Panc1 (cell line): ENCODE measurements at regions not wholly inside any gene's neighbourhood (a gene's known extent, or its start where the extent isn't known, plus 50 kb on each side); places are given as distances from the start of the nearest gene placed in this dataset.

Experiments used
- ATAC-seq: fragments of 200-7000 bp; cut with Tn5 transposase; 2 replicates; pipeline ENCODE4 v1.9.1; 2020; ENCODE audit warnings: mild to moderate bottlenecking, moderate library complexity
- BruUV-seq: library from RNA; stranded (reverse); fragments of 400-500 nt; replicated peaks from 2 replicates; lab custom pipeline; 2021; lab: Mats Ljungman, UMichigan
- CTCF ChIA-PET: fragments of 300-600 bp; sonication (Branson Sonifier 250); formaldehyde crosslinking; loops from one replicate; lab custom pipeline; 2022; ENCODE audit warnings: antibody characterized with exemption; lab: Charles Lee
- POLR2A ChIA-PET: fragments of 300-600 bp; sonication (Branson Sonifier 250); formaldehyde crosslinking; loops from one replicate; lab custom pipeline; 2022; ENCODE audit warnings: antibody characterized with exemption; lab: Charles Lee
- DNase-seq: peaks from one replicate; pipeline ENCODE4 v3.0.0-alpha.2; 2010; ENCODE audit warnings: low read depth, low spot score
- H3K27ac ChIP-seq: 2 replicates; pipeline ENCODE4 v1.5.1; 2011; ENCODE audit warnings: mild to moderate bottlenecking, low read length, inconsistent platforms
- H3K27me3 ChIP-seq: fragments of 200-500 bp; sonication (Bioruptor generic); 2 replicates; pipeline ENCODE4 v1.6.0; 2014; ENCODE audit warnings: low read length, inconsistent platforms; ENCODE audit not compliant: control insufficient read depth, insufficient read depth
- H3K36me3 ChIP-seq: fragments of 200-500 bp; sonication (Bioruptor generic); 2 replicates; pipeline ENCODE4 v1.5.1; 2014; ENCODE audit warnings: inconsistent platforms, mild to moderate bottlenecking, low read length, moderate library complexity; ENCODE audit not compliant: control insufficient read depth, insufficient read depth
- H3K4me1 ChIP-seq: 2 replicates; pipeline ENCODE4 v1.5.1; 2011; ENCODE audit warnings: inconsistent platforms, mild to moderate bottlenecking, low read length, moderate library complexity; ENCODE audit not compliant: control insufficient read depth, insufficient read depth
- H3K4me3 ChIP-seq, 2 experiments: 2 replicates each; pipeline ENCODE4 v1.5.1; 2011 to 2012; ENCODE audit warnings: low read depth in 2 of 2, low read length in 2 of 2, mild to moderate bottlenecking in 2 of 2, inconsistent platforms in 1 of 2, moderate library complexity in 1 of 2
- H3K9me3 ChIP-seq: fragments of 200-500 bp; sonication (Bioruptor generic); 2 replicates; pipeline ENCODE4 v1.5.1; 2014; ENCODE audit warnings: low read depth, mild to moderate bottlenecking, inconsistent platforms, low read length, moderate library complexity; ENCODE audit not compliant: control insufficient read depth, insufficient read depth
- CTCF ChIP-seq: fragments of 450-650 bp; IDR thresholded peaks from 2 replicates; pipeline ENCODE4 v1.5.1; 2017; ENCODE audit warnings: mild to moderate bottlenecking
- POLR2AphosphoS5 ChIP-seq: IDR thresholded peaks from 2 replicates; pipeline ENCODE4 v1.6.1; 2012; ENCODE audit warnings: mild to moderate bottlenecking, low read depth, low read length, moderate library complexity
- REST ChIP-seq, 2 experiments: IDR thresholded peaks; 2 replicates each; pipeline ENCODE4 v1.6.1; 2011 to 2012; ENCODE audit warnings: low read depth in 2 of 2, control low read depth in 1 of 2, low read length in 1 of 2, mild to moderate bottlenecking in 1 of 2, moderate library complexity in 1 of 2; ENCODE audit not compliant: insufficient read depth in 1 of 2
- SIN3A ChIP-seq: IDR thresholded peaks from 2 replicates; pipeline ENCODE4 v1.6.1; 2012; ENCODE audit warnings: low read depth, mild to moderate bottlenecking, low read length, moderate library complexity, borderline replicate concordance; ENCODE audit not compliant: insufficient read depth
- TCF7L2 ChIP-seq: IDR thresholded peaks from 2 replicates; pipeline ENCODE4 v1.6.1; 2011; ENCODE audit warnings: mild to moderate bottlenecking, low read depth, low read length, inconsistent platforms
- in situ Hi-C: cut with HindIII; loops from 2 replicates; pipeline ENCODE4 v1.10.0; 2016; ENCODE audit warnings: low sequenced_read_pairs, low pct_unique_long_range_greater_than_20kb
- intact Hi-C: fragments of 100-400 bp; cut with micrococcal nuclease; formaldehyde crosslinking; loops from one replicate; pipeline ENCODE4 v1.10.0; 2022; ENCODE audit not compliant: unreplicated experiment

DNA sequence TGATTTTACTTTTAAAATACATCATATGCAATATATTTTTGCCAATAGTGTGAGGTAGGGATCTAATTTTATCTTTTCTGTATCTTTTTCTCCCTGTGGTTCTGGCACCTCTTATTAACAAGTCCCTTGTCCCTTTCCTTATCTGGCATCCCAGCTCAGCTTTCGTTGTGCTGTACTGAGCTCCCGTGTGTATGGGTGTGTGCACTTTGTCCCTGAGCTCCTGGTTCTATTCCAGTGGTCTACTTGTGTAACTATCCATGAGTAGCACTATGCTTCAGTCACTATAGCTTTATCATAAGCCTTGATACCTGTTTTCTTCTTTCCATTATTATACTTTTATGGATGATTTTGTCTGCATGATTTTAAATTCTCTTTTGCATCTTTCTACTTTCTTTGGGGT lies 401.4 kb upstream of the POU3F3 start:
- Histone ChIP-seq H3K9me3 (no peaks in the 10 kb centered on the region), H3K36me3 (no peaks in the 10 kb centered on the region; the same call in 1 of the 2 replicates), H3K27me3 (no peaks in the 10 kb centered on the region), H3K4me1 (no peaks in the 10 kb centered on the region), H3K4me3 (no peak overlapping the region), H3K27ac (no peak overlapping the region)
- intact Hi-C loops: no loop called here
- TF ChIP-seq CTCF (no peak), TCF7L2 (no peak), REST (IDR thresholded peaks at IDR 0.05; ENCODE audit: insufficient read depth in 1 of 2, low read depth in 2 of 2, low read length in 1 of 2) (no peak), POLR2AphosphoS5 (no peak), SIN3A (no peak)
- ATAC-seq (no peak), DNase-seq (no peak)
- no TSS peak for BruUV-seq
- ChIA-PET CTCF (no interaction called here), POLR2A (no interaction called here)
- in situ Hi-C loops: no loop called here

DNA sequence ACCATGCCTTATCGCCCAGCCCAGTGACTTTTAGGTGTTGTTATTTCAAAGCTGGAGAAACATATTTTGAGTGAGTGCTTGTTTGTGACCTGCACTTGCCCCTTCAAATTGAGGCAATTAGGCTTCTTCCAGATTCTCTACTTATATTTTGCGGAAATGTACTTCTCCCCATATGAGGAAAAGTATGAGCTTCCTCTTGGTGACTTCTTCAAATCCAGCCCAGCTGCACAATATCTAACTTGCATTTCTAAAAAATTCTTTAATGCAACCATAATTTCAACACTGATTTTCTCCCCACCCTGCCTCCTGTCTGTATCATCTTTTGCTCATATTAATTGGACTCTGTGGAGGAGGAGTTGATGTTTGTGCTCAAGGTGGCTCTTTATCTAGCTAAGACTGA lies 391.2 kb upstream of the POU3F3 start:
- POLR2A ChIA-PET: no interaction called here

DNA sequence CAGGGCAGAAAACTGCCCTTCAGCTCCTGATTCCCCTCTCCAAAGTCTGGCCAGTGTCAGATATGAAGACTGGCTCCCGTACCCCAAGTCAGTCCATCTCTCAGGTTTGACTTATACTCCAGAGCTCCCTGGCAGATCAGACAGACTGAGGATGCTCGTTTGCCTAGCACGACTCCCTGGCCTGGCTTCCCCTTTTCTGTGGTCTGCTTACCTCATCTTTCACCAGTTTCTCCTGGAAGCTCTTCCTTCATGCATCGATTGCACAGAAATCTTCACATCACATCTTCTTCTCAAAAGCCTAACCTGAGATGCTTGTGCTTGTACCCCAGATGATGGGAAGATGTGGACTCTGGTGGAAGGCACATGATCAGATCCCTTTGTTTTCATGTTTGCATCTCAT lies 387.9 kb upstream of the POU3F3 start:
- BruUV-seq: no TSS peak
- DNase-seq (no peak), ATAC-seq (no peak)
- intact Hi-C loops (no loop called here), in situ Hi-C loops (no loop called here)
- Histone ChIP-seq H3K27me3 (no peaks in the 10 kb centered on the region; the same call in 1 of the 2 replicates), H3K27ac (no peak overlapping the region), H3K4me3 (no peak overlapping the region), H3K9me3 (no peaks in the 10 kb centered on the region), H3K36me3 (no peaks in the 10 kb centered on the region), H3K4me1 (no peaks in the 10 kb centered on the region)
- CTCF ChIA-PET: no interaction called here
- POLR2A ChIA-PET: no interaction called here
- no peak for TF ChIP-seq TCF7L2
- no peak for TF ChIP-seq POLR2AphosphoS5
- TF ChIP-seq CTCF: no peak
- no peak for TF ChIP-seq REST (IDR thresholded peaks at IDR 0.05; ENCODE audit: insufficient read depth in 1 of 2, low read depth in 2 of 2, low read length in 1 of 2)
- TF ChIP-seq SIN3A: no peak

More for the DNA sequence above, 391.2 kb upstream of the POU3F3 start:
- intact Hi-C loops (no loop called here), in situ Hi-C loops (no loop called here)
- no peak overlapping the region for H3K27ac ChIP-seq
- H3K4me3 ChIP-seq: no peak overlapping the region
- no TSS peak for BruUV-seq
- no peaks in the 10 kb centered on the region for H3K36me3 ChIP-seq
- H3K9me3 ChIP-seq: no peaks in the 10 kb centered on the region; the same call in 1 of the 2 replicates
- H3K27me3 ChIP-seq: no peaks in the 10 kb centered on the region; the same call in 1 of the 2 replicates
- ATAC-seq (no peak), DNase-seq (no peak)
- no peaks in the 10 kb centered on the region for H3K4me1 ChIP-seq
- CTCF ChIA-PET: no interaction called here
- TF ChIP-seq SIN3A: no peak
